ENCODE measurements at regions not wholly inside any gene's neighbourhood (a gene's known extent, or its start where the extent isn't known, plus 50 kb on each side); places are given as distances from the start of the nearest gene placed in this dataset.
A peak's percentile ranks its signal among the peaks of the same experiment; 100 is the strongest.

DNA sequence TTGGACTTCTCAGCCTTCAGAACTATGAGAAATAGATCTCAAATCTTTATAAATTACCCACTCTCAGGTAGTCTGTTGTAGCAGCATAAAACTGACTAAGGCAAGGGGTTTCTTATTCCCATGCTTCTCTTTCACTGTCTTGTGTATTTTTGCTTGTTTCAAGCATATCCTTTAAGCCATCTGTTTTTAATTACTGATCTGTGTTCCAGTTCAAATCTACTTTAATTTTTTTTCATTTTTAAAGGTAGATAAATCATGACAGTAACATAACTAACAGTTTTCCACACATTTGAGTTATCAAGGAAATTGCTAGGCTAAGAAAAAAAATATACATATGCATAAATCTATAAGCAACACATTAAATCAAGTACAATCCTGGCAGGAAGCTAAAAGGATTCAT, 317.9 kb upstream of the TNP1 start:
- no peak for DNase-seq (ENCODE audit: extremely low spot score)
- POLR2A ChIA-PET, result no interaction called here
- CTCF ChIA-PET, result no interaction called here
- TF ChIP-seq SP1 (IDR thresholded peaks at IDR 0.05), result no peak
- no peak for TF ChIP-seq ARNT (IDR thresholded peaks at IDR 0.05)
- TF ChIP-seq CTBP1 (IDR thresholded peaks at IDR 0.05; ENCODE audit: borderline replicate concordance), result no peak
- TF ChIP-seq HDGF (IDR thresholded peaks at IDR 0.05; ENCODE audit: borderline replicate concordance), result no peak
- TF ChIP-seq ZNF384 (IDR thresholded peaks at IDR 0.05), result no peak

DNA sequence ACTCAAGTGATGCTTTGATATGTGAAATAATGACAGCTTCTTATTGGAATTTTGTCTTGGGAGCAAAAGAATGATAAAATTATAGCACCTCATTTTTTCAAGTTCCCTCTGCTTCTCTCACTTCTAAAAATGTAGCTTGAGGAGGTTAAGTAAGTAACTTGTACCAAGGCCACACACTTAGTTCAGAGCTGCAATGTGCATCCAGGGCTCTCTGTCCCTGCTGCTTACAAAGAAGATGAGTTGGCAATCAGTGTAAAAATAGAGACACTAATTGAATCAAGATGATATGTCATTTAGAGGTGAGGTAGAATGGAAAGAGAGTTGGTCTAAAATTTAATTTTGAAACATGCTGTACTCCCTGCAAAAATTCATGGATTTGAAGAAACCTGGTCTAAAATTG, 312.0 kb upstream of the TNP1 start:
- TF ChIP-seq ARNT (IDR thresholded peaks at IDR 0.05), result no peak
- TF ChIP-seq, protein P1, sequence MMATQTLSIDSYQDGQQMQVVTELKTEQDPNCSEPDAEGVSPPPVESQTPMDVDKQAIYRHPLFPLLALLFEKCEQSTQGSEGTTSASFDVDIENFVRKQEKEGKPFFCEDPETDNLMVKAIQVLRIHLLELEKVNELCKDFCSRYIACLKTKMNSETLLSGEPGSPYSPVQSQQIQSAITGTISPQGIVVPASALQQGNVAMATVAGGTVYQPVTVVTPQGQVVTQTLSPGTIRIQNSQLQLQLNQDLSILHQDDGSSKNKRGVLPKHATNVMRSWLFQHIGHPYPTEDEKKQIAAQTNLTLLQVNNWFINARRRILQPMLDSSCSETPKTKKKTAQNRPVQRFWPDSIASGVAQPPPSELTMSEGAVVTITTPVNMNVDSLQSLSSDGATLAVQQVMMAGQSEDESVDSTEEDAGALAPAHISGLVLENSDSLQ (IDR thresholded peaks at IDR 0.05), result no peak
- no peak for TF ChIP-seq L3MBTL2 (conservative IDR thresholded peaks at IDR 0.05)
- TF ChIP-seq FOXK2 (IDR thresholded peaks at IDR 0.05), result no peak
- TF ChIP-seq SP1 (IDR thresholded peaks at IDR 0.05), result no peak
- no peak for TF ChIP-seq LEF1 (IDR thresholded peaks at IDR 0.05; ENCODE audit: borderline replicate concordance)
- no peak for TF ChIP-seq ZNF384 (IDR thresholded peaks at IDR 0.05)
- TF ChIP-seq BHLHE40 (IDR thresholded peaks at IDR 0.05; ENCODE audit: borderline replicate concordance), result no peak
- no peak for TF ChIP-seq NFRKB (IDR thresholded peaks at IDR 0.05)
- TF ChIP-seq TARDBP (IDR thresholded peaks at IDR 0.05), result no peak
- no peak for TF ChIP-seq SUZ12 (IDR thresholded peaks at IDR 0.05)
- no peak for TF ChIP-seq CTBP1 (IDR thresholded peaks at IDR 0.05; ENCODE audit: borderline replicate concordance)
- no peak for TF ChIP-seq HDGF (IDR thresholded peaks at IDR 0.05; ENCODE audit: borderline replicate concordance)
- TF ChIP-seq FOXA1 (IDR thresholded peaks at IDR 0.05), result no peak
- no peak for TF ChIP-seq ELF4 (IDR thresholded peaks at IDR 0.05)
- TF ChIP-seq FOXM1 (IDR thresholded peaks at IDR 0.05; ENCODE audit: borderline replicate concordance), result no peak
- DNase-seq (ENCODE audit: extremely low spot score), result no peak
- ChIA-PET CTCF (no interaction called here), POLR2A (no interaction called here)

DNA sequence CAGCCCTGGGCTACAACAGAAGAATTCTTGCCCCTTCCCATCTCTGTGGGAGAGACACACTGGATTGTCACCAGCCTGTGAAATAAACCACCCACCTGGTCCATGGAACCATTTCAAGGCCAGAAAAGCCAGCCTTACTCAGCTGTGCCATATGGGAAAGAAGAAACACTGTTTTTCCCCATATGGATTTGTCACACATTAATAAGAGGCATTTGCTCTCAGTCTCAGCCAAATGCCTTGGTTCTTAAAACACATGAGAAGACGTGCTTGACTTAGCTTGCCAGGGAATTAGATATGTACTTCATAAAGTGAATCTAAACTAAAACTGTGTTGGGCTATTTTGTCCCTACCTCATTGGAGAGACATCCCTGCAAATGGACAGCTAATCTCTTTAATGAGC, 308.6 kb upstream of the TNP1 start:
- TF ChIP-seq HDGF (IDR thresholded peaks at IDR 0.05; ENCODE audit: borderline replicate concordance) (no peak), ARNT (IDR thresholded peaks at IDR 0.05) (no peak), ELF4 (IDR thresholded peaks at IDR 0.05) (no peak), NFRKB (IDR thresholded peaks at IDR 0.05) (no peak), ZNF384 (IDR thresholded peaks at IDR 0.05) (no peak), L3MBTL2 (conservative IDR thresholded peaks at IDR 0.05) (no peak), FOXM1 (IDR thresholded peaks at IDR 0.05; ENCODE audit: borderline replicate concordance) (no peak), BHLHE40 (IDR thresholded peaks at IDR 0.05; ENCODE audit: borderline replicate concordance) (no peak), FOXA1 (IDR thresholded peaks at IDR 0.05) (no peak), FOXK2 (IDR thresholded peaks at IDR 0.05) (no peak), LEF1 (IDR thresholded peaks at IDR 0.05; ENCODE audit: borderline replicate concordance) (no peak), CTBP1 (IDR thresholded peaks at IDR 0.05; ENCODE audit: borderline replicate concordance) (no peak), SP1 (IDR thresholded peaks at IDR 0.05) (no peak), TARDBP (IDR thresholded peaks at IDR 0.05) (no peak), SUZ12 (IDR thresholded peaks at IDR 0.05) (no peak)
- TF ChIP-seq, protein P1 (IDR thresholded peaks at IDR 0.05), result no peak
- DNase-seq (ENCODE audit: extremely low spot score), result no peak
- ChIA-PET POLR2A (no interaction called here), CTCF (no interaction called here)

DNA sequence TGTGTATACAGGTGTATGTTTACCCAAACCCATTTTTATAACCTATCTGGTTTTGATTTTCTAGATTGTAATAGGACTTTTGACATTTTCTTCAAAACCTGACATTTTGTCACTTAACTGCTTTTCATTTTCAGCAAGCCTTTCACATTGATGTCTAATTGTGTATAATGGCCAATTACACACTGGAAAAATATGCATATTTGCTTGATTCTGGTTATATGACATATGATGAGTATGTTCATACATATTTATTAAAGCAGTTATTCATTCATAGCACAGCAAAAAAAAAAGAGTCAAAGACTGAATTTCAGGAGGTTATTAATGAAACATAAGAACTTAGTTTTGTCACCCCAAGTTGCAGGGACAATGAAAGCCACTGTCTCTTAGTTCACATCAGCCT, 307.7 kb upstream of the TNP1 start:
- TF ChIP-seq FOXA1 (IDR thresholded peaks at IDR 0.05) (no peak), LEF1 (IDR thresholded peaks at IDR 0.05; ENCODE audit: borderline replicate concordance) (no peak), SUZ12 (IDR thresholded peaks at IDR 0.05) (no peak), ELF4 (IDR thresholded peaks at IDR 0.05) (no peak), BHLHE40 (IDR thresholded peaks at IDR 0.05; ENCODE audit: borderline replicate concordance) (no peak), TARDBP (IDR thresholded peaks at IDR 0.05) (no peak), ARNT (IDR thresholded peaks at IDR 0.05) (no peak), HDGF (IDR thresholded peaks at IDR 0.05; ENCODE audit: borderline replicate concordance) (no peak), FOXM1 (IDR thresholded peaks at IDR 0.05; ENCODE audit: borderline replicate concordance) (no peak), CTBP1 (IDR thresholded peaks at IDR 0.05; ENCODE audit: borderline replicate concordance) (no peak), L3MBTL2 (conservative IDR thresholded peaks at IDR 0.05) (no peak), ZNF384 (IDR thresholded peaks at IDR 0.05) (no peak), FOXK2 (IDR thresholded peaks at IDR 0.05) (no peak), NFRKB (IDR thresholded peaks at IDR 0.05) (no peak), SP1 (IDR thresholded peaks at IDR 0.05) (no peak)
- TF ChIP-seq, protein P1 (IDR thresholded peaks at IDR 0.05), result no peak
- POLR2A ChIA-PET, result no interaction called here
- DNase-seq (ENCODE audit: extremely low spot score), result no peak
- CTCF ChIA-PET, result interaction anchor here (0.7 kb wide), 2 partner anchors 108 to 1669 kb away, joined by 3 read pairs; no protein-coding TSS in a partner anchor

DNA sequence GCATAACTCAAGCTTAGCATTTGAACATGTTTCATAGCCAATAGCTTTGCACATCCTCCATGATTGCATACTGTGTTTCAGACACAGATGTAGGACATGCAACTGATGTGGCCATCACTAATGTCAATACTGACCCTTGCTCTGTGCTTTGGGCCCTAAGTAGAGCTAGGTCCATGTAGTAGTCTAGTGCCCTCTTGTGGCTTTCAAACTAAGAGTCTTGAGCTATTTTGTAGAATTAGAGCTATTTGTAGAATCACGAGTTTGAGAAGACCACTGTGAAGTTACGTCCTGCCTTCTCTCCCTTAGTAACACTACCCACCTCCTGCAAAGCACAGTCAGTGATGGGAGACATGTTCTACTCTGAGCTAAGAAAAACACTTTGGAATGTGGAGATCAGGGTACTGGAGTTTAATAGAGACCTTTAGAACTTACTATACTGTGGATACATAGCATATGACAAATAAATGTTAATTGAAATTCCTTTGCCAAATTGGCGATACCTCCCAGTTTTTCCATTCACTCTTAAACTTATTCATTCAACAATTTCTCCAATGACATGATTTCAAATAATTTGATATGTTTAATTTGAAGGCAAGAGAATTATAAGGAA, 306.5 kb upstream of the TNP1 start:
- TF ChIP-seq ARNT (IDR thresholded peaks at IDR 0.05) (no peak), FOXK2 (IDR thresholded peaks at IDR 0.05) (no peak), FOXM1 (IDR thresholded peaks at IDR 0.05; ENCODE audit: borderline replicate concordance) (no peak), BHLHE40 (IDR thresholded peaks at IDR 0.05; ENCODE audit: borderline replicate concordance) (no peak), NFRKB (IDR thresholded peaks at IDR 0.05) (no peak), L3MBTL2 (conservative IDR thresholded peaks at IDR 0.05) (no peak), CTBP1 (IDR thresholded peaks at IDR 0.05; ENCODE audit: borderline replicate concordance) (no peak), LEF1 (IDR thresholded peaks at IDR 0.05; ENCODE audit: borderline replicate concordance) (no peak), ZNF384 (IDR thresholded peaks at IDR 0.05) (no peak), SUZ12 (IDR thresholded peaks at IDR 0.05) (no peak), FOXA1 (IDR thresholded peaks at IDR 0.05) (no peak), TARDBP (IDR thresholded peaks at IDR 0.05) (no peak), HDGF (IDR thresholded peaks at IDR 0.05; ENCODE audit: borderline replicate concordance) (no peak), ELF4 (IDR thresholded peaks at IDR 0.05) (no peak), SP1 (IDR thresholded peaks at IDR 0.05) (no peak)
- TF ChIP-seq, protein P1 (IDR thresholded peaks at IDR 0.05), result no peak
- ChIA-PET POLR2A (no interaction called here), CTCF (interaction anchor here (0.6 to 1.2 kb wide), 14 partner anchors 9 to 473 kb away, joined by 3 to 5 read pairs (median 3); no protein-coding TSS in a partner anchor)
- peak; percentile 26 for DNase-seq (ENCODE audit: extremely low spot score)

Data from HEK293T (cell line).